K562 (cell line): ENCODE measurements at regions not wholly inside any gene's neighbourhood (a gene's known extent, or its start where the extent isn't known, plus 50 kb on each side); places are given as distances from the start of the nearest gene placed in this dataset.
A peak's percentile ranks its signal among the peaks of the same experiment; 100 is the strongest.

ENCODE experiments used
- CEBPG ChIP-seq, 3 experiments: fragments of 200-800 bp in 1 of 3; sonication (Bioruptor generic) in 1 of 3; sonication (generic) in 1 of 3; formaldehyde crosslinking in 1 of 3; IDR thresholded peaks in 2 of 3; conservative IDR thresholded peaks in 1 of 3; 2 replicates each; pipeline versions ENCODE4 v1.6.1 to v1.8.0; 2016 to 2022; ENCODE audit warnings: missing compliant biosample characterization in 2 of 3, missing genetic modification characterization in 2 of 3, mild to moderate bottlenecking in 1 of 3, missing genetic modification reagents in 1 of 3
- DNMT1 ChIP-seq: fragments of 450-650 bp; IDR thresholded peaks from 2 replicates; pipeline ENCODE4 v1.6.1; 2016; ENCODE audit warnings: antibody characterized with exemption, mild to moderate bottlenecking
- MAFG ChIP-seq: fragments of 450-650 bp; conservative IDR thresholded peaks from 2 replicates; pipeline ENCODE4 v1.6.1; 2016; ENCODE audit warnings: missing genetic modification characterization, missing compliant biosample characterization
- MXD1 ChIP-seq: fragments of 250-450 bp; sonication (Bioruptor Pico); IDR thresholded peaks from 2 replicates; pipeline ENCODE4 v1.8.0; 2021; ENCODE audit warnings: borderline replicate concordance, mild to moderate bottlenecking, moderate library complexity; ENCODE audit not compliant: poor library complexity, severe bottlenecking
- PRMT5 ChIP-seq: sonication (generic); formaldehyde crosslinking; IDR thresholded peaks from 2 replicates; pipeline ENCODE4 v1.5.0; 2020; ENCODE audit warnings: missing genetic modification reagents
- RBM17 ChIP-seq: fragments of 200-400 bp; formaldehyde crosslinking; IDR thresholded peaks from 2 replicates; pipeline ENCODE4 v1.6.1; 2017; ENCODE audit warnings: low read depth, mild to moderate bottlenecking, low read length, borderline replicate concordance
- RBM22 ChIP-seq: fragments of 200-400 bp; formaldehyde crosslinking; IDR thresholded peaks from 2 replicates; pipeline ENCODE4 v1.6.1; 2018; ENCODE audit warnings: low read length, low read depth; ENCODE audit not compliant: poor library complexity, severe bottlenecking
- SFPQ ChIP-seq: fragments of 200-400 bp; formaldehyde crosslinking; IDR thresholded peaks from 2 replicates; pipeline ENCODE4 v1.6.1; 2017; ENCODE audit warnings: mild to moderate bottlenecking, low read depth, low read length, moderate library complexity
- SMARCE1 ChIP-seq: fragments of 450-650 bp; IDR thresholded peaks from 2 replicates; pipeline ENCODE4 v1.7.1; 2016; ENCODE audit warnings: mild to moderate bottlenecking
- SREBF2 ChIP-seq: sonication (generic); formaldehyde crosslinking; IDR thresholded peaks from 2 replicates; pipeline ENCODE4 v1.4.0; 2020; ENCODE audit warnings: mild to moderate bottlenecking, missing genetic modification reagents
- ZBTB49 ChIP-seq: sonication (generic); formaldehyde crosslinking; IDR thresholded peaks from 2 replicates; pipeline ENCODE4 v1.8.0; 2022; ENCODE audit warnings: missing genetic modification reagents, mild to moderate bottlenecking, borderline replicate concordance
- ZBTB8A ChIP-seq: fragments of 450-650 bp; IDR thresholded peaks from 2 replicates; pipeline ENCODE4 v1.6.1; 2018; ENCODE audit warnings: mild to moderate bottlenecking, moderate library complexity; ENCODE audit not compliant: partially characterized antibody
- ZKSCAN8 ChIP-seq: fragments of 200-800 bp; sonication (Bioruptor generic); IDR thresholded peaks from 2 replicates; pipeline ENCODE4 v1.6.1; 2016; ENCODE audit warnings: missing genetic modification characterization, missing compliant biosample characterization
- ZNF311 ChIP-seq: fragments of 250-450 bp; sonication (Bioruptor Pico); IDR thresholded peaks from 2 replicates; pipeline ENCODE4 v1.4.0; 2020; ENCODE audit warnings: mild to moderate bottlenecking, moderate library complexity
- ZNF395 ChIP-seq: fragments of 200-800 bp; sonication (Bioruptor generic); IDR thresholded peaks from 2 replicates; pipeline ENCODE4 v1.6.1; 2017; ENCODE audit warnings: missing genetic modification characterization, missing compliant biosample characterization
- TF ChIP-seq, protein P1 (sequence below): fragments of 450-650 bp; formaldehyde crosslinking; IDR thresholded peaks from 2 replicates; pipeline ENCODE4 v1.4.0; 2022; ENCODE audit warnings: mild to moderate bottlenecking, moderate library complexity
- TF ChIP-seq, protein P2 (sequence below): sonication (generic); formaldehyde crosslinking; IDR thresholded peaks from 2 replicates; pipeline ENCODE4 v1.8.1; 2022; ENCODE audit warnings: missing genetic modification reagents

DNA sequence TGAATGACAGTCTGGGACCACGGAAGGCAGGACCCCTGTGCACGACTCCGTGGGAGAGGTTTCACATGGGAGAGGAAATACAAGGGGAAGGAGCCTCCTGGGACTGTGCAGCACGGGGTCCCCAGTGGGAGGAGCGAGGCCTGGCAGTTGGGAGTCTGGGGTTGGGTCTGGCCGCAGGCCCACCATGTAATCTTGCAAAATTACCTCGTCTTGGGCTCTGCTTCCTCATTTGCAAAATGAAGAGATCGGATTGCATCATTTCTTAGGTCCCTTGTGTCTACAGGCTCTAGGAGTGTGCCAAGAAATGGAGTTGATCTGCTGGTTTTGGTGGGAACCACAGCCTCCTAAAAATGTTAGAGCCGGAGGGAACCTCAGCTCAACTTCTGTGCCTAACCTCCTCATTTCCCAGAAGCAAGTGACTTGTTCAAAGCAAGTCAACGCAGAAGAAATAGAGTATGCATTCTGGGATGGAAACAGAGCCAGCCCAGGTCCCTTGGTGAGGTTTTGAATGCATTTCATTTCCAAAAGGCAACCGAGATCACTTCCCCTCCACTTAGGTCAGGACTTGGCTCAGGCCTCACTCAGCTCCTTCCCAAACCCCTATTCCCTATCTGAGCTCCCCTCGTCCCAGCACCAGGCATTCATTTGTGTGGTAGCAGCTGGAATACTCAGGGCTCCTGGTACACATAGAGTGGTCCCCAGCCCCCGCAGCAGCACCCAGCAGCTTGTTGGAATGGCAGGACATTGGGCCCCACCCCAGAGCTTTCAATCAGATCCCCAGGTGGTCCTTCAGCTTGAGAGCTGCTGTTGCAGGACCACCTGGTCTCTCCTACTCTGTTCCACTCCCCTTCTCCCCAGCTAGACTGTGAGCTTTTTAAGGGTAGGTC, 267.7 kb downstream of the XXYLT1 start (continued):
- TF ChIP-seq SFPQ (no peak), ZKSCAN8 (CRISPR knock-in tag) (no peak), ZNF395 (CRISPR knock-in tag) (no peak), DNMT1 (no peak), ZBTB8A (no peak), CEBPG (CRISPR knock-in tag; IDR thresholded peaks at IDR 0.05) (peak; percentile 93), CEBPG (tag; conservative IDR thresholded peaks at IDR 0.05 in 1 of 2, IDR thresholded peaks at IDR 0.05 in 1 of 2) (peak; percentile 95 to 97), ZNF311 (CRISPR knock-in tag) (no peak), SMARCE1 (no peak), MAFG (tag) (no peak), PRMT5 (CRISPR knock-in tag) (no peak), RBM22 (no peak), RBM17 (no peak), ZBTB49 (CRISPR knock-in tag) (no peak), SREBF2 (CRISPR knock-in tag) (no peak), MXD1 (CRISPR knock-in tag) (no peak)
- TF ChIP-seq, protein P1, sequence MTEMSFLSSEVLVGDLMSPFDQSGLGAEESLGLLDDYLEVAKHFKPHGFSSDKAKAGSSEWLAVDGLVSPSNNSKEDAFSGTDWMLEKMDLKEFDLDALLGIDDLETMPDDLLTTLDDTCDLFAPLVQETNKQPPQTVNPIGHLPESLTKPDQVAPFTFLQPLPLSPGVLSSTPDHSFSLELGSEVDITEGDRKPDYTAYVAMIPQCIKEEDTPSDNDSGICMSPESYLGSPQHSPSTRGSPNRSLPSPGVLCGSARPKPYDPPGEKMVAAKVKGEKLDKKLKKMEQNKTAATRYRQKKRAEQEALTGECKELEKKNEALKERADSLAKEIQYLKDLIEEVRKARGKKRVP (CRISPR knock-in tag) = peak; percentile 88
- TF ChIP-seq, protein P2, sequence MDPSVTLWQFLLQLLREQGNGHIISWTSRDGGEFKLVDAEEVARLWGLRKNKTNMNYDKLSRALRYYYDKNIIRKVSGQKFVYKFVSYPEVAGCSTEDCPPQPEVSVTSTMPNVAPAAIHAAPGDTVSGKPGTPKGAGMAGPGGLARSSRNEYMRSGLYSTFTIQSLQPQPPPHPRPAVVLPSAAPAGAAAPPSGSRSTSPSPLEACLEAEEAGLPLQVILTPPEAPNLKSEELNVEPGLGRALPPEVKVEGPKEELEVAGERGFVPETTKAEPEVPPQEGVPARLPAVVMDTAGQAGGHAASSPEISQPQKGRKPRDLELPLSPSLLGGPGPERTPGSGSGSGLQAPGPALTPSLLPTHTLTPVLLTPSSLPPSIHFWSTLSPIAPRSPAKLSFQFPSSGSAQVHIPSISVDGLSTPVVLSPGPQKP (CRISPR knock-in tag) = no peak
